HG03432 (cell line): ENCODE measurements at regions not wholly inside any gene's neighbourhood (a gene's known extent, or its start where the extent isn't known, plus 50 kb on each side); places are given as distances from the start of the nearest gene placed in this dataset.

ENCODE experiments used
- ATAC-seq: cut with Tn5 transposase; IDR thresholded peaks from one replicate; pipeline ENCODE4 v1.9.1; 2021; ENCODE audit warnings: mild to moderate bottlenecking, moderate library complexity; ENCODE audit not compliant: unreplicated experiment

DNA sequence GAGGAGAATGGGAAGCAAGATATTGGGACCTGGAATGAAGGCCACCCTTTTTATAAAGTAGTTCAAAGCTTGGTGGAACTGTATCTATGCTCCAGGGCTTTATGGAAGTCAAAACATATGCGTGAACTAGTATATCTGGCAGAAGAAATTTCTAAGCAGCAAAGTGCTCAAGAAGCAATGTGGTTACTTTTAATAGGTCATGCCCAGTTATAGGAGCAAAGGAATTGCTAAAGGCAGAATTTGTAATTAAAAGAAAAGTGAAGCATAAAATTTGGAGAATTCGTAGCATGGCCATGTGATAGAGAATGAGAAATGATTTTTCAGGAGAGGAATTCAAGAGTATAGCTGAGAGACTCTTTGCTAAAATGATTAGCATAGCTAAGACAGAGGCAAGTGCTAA is 1110.4 kb downstream of the XPNPEP1 start:
- no peak for ATAC-seq

DNA sequence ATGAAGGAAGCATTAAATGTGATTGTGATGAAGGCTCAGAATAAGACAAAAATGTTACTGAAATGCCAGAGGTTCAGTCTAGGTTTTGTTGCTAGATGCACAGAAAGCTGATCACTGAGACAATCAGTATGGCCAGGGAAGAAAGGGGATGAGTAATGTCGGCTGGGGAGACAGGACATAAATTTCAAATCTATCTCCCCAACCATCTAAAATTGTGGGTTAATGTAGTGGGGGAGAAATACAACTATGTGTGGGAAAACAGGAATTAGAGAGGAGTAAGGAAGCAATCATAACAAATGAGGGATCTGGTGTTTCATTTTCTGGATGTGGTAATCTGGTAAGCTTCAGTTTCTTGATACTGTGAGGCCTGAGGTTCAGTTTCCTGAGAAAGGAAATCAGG is 1111.0 kb downstream of the XPNPEP1 start:
- no peak for ATAC-seq

DNA sequence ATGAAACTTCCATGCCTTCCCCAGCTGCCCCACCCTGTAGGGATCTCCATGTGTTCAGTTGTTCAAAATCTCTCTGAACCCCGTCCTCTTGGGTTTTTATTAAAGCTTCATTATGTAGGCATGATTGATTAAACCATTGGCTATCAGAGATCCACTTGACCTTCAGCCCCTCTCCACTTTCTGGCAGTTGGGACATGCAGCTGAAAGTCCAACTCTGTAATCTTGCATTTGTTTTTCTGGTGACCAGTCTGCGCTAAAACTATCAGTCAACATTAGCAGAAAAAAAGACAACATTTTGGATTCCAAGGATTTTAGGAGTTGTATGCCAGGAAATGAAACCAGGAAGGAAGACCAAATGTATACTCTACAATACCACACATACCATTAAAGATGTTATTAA is 1115.1 kb downstream of the XPNPEP1 start:
- no peak for ATAC-seq

DNA sequence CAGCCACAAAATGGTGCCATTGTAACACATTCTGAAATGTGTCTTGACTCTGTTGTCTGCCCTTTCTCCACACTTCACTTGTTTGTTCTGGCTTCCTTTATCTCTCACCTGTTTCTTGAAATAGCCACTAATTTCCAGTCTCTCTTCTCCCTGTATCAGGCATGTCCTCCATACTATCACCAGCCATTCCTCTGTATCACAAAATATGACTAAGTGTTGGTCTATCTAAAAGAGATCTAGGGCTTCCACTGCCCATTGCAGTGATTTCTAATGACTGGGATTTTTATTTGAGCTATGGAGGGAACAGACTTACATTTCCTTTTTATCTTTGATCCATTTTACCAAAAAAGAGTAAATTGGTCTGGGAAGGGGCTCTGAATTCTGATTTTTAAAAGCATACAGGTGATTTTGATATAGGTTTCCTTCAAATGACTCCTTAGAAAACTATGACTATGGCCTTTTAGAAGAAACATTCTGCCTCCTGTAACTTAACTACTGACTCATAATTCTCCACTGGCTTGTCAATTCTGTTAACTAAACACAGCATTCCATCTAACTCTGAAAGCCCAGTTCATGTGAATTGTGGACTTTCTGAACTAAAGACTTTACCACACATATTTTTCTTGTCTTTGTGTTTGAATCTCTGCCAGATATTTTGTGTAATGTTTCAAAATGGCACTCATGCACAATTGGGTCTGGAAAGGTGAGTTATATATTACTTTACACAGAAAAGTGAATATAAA is 1121.4 kb downstream of the XPNPEP1 start:
- no peak for ATAC-seq

DNA sequence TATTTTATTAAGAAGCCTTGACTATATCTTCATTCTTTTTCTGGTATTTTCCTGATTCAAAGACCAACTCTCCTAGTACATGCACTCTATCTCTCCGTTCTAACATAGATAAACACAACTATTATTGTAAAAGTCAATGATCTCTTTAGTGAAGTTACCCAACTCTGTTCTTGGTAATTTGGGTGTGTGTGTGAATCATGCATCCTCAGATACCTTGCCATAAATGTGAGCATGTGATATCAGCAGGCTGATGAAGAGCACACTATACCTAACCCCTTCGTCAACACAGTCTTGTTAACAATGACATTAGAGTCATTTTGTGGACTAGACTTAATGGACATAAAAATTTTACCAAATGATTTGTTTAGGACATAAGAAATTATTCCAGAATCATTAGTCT is 1122.1 kb downstream of the XPNPEP1 start:
- ATAC-seq, result no peak

DNA sequence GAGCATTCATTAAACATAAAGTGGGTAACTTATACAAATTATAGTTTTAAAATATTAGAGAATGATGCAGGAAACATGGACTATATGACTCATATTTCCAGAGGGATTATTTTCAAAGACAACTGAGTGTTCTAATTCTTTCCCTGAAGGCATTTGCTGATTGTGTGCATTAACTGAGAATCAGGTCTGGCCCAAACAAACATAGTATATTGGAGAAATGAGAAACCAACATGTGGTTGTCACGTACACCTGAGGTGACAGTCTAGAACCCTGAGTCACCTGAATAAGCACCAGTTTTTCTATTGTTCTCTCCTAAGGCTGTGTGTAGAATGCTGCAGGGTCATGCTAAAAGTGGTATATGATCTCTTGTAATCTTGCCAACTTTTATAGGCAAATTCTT is 1125.7 kb downstream of the XPNPEP1 start:
- ATAC-seq, result no peak

DNA sequence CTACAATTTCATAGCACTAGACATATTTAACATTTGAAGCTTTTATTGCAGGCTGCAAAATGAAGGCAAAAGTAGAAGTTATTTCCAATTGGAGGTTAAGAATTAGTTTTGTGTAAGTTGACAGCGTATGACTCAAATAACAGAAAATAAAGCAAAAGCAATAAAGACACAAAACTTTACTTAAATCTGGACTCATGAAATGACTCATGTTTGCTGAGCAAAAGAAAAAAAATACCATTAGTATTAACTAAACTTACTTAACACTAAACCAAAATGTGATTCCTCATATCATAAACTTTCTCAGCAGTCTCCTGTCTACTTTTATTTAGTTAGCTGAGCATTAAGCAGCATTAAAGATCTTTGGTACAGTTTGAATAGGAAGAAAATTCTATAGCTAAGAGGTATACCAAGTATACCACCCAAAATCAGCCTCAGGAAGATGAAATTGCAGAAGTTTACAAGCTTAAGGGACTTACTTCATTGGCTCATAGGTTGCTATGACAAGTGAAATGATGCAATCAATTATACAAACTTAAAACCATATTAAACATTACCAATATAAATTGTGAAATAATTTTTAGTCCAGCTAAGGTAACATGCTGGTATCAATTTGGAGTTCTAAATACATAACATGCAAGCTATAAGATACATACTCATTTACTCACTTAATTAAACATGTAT is 1131.4 kb downstream of the XPNPEP1 start:
- no peak for ATAC-seq

DNA sequence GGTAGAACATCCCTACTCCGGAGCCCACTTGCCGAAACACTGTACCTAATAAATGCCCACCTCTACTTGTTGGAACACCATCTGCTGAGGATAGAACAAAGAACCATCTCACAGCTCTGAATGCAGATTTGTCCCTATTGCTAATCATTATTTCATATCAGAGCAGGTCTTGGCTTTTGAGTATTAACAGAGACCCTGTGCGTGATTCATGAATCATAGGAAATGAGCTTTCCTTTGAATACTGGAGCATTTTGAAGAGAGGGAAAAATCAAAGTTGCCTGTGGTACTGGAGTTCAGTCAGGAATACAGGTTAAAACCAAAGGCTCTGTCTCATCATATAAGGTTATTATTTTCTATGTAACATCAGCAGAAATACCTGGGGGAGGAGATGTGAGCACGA is 1132.3 kb downstream of the XPNPEP1 start:
- ATAC-seq, result no peak

DNA sequence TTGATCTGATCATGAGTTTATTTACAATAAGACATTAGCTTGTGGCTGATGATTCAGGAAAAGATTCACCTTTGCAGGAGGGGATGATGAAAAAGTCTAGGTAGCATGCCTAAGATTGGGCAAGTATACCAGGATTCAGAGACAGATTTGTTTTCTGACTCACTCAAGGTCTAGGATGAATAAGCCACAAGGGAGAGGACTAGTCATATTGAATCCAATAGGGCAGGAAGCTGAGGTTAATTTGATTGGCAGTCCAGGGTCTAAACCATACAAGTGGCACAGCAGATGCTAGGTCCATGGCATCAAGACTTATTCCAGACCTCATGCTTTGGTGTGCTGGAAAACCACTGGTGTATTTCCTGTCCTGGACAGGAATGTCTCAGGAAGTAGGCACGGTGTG is 1133.4 kb downstream of the XPNPEP1 start:
- peak; percentile 87 for ATAC-seq

DNA sequence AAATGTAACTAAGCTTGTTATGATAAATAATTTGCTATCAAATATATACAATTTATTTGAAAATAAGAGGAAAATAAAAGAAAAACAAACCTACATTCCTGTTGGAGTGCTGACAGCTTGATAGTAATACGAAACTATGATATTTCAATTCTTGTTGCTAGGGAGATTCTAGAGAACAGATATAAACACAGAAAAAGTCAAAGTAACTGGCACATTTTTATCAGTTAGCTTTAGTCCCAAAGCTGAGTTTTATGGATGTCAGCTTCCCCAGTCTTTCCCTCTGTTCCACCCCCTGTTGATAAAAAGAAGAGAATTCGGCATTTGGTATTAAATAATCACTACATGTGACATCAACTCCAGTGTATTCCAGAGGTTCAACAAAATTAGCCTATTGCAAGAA is 1134.0 kb downstream of the XPNPEP1 start:
- ATAC-seq, result no peak

DNA sequence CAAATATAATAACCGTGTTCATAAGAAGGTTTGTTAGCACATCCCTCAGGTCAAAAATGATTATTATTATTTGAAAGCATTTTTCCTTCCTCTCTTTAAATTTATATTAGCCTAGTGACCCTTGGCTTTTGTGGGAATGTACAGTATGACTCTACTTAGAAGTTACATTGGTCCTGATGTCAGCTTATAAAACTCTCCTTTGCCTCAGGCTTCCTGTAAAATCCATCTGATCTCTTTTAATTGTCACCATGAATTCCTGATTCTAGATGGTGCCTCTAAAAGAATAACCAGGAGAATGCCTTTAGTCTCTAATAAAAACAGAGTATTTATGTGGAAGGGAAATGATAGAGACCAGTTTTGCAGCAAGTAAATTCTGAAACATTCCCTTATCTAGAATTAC is 1134.4 kb downstream of the XPNPEP1 start:
- ATAC-seq, result no peak

DNA sequence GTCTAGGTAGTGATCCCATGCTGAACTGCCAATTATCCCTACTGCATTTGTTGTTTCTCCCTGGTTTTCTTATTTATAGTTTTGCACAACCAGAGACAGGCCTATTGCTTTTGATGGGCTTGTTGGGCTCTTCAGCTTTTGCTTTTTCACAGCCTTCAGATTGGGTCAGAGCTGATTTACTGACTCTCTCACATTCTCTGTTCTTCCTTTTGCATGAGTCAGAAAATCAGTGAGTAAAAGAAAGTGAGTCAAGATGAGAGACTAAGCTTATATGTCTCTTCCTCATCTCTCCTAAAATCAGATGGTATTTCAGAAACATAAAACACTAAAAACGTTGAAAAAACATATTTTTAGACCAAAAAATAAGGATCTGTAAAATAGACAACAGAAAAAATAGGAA is 1135.4 kb downstream of the XPNPEP1 start:
- no peak for ATAC-seq

DNA sequence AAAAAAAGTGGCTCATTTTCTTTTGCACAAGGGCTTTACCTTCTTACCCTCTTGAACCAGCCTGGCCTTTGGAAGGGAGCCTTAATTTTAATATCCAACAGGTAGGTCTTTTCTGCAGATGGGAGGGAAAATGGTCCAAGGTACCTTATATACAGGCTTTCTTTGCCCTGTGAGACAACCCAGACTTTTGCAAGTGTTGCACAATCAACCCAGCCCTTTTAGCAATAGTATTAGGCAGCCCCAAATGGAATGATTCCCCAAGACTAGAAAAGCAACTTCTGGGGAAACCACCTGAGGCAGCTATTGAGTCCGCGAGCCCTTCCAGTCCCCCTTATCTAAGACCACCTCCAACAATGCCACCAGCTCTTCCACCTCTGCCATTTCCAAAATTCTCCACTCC is 1138.3 kb downstream of the XPNPEP1 start:
- ATAC-seq, result no peak

DNA sequence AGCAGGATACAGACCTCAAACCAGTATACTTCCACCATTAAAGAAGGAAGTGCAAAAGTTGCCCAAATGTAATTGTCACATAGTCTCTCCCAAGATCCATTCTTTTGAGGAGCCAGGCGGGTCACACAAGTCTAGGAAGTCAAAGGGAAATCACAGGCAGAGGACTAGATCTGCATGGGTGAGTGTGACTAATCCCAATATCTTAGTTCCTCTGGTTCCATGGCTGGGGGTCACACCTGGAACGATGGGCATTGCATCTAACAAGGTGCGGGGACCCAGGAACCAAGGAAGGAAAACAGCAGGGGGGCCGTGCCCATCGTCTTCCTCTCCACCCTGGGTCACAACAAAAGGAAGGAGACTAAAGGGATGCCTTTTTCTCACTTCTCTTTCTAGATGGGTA is 1138.8 kb downstream of the XPNPEP1 start:
- no peak for ATAC-seq

DNA sequence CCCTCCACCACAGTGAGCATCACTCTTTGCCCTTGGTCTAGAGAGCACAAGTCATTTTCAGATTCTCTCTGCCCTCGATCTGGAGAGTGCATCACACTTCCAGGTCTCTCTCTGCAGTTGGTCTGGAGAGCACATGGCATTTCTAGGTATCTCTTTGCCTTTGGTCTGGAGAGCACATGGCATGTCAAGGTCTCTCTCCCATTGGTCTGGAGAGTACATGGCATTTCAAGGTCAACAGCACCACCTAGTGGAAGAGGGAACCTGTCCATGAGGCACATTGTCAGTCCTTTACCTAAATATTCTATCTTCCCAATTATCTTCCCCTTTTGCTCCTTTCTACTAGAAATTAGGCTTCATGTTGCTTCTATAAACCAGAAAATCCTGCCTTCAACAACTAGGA is 1139.4 kb downstream of the XPNPEP1 start:
- ATAC-seq, result peak; percentile 75

DNA sequence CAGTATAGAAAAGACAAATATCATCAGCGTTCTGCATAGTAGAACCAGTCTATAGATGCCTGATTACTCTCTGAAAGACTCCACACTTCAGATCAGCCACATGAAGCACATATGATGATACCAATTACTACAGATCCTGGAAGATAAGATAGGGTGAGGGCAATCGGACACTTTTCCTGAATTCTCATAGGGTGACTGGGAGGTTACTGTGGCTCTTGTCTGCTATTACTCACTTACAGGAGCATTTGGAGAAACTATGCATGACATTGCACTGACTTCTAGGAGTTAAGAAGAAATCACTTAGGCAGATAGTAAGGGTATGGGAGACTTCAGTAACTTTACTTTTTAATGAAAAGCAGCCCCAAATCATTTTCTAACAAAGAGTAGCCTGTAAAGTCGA is 1140.9 kb downstream of the XPNPEP1 start:
- no peak for ATAC-seq

DNA sequence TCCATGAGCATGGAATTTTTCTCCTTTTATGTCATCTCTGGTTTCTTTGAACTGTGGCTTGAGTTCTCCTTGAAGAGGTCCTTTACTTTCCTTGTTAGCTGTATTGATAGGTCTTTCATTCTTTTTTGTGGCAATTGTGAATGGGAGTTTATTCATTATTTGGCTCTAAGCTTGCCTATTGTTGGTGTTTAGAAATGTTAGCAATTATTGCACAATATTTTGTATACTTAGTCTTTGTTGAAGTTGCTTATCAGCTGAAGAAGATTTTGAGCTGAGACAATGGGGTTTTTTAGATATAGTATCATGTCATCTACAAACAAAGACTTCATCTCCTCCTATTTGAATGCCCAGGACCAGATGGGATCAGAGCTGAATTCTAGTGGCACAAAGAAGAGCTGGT is 1143.8 kb downstream of the XPNPEP1 start:
- ATAC-seq, result no peak

DNA sequence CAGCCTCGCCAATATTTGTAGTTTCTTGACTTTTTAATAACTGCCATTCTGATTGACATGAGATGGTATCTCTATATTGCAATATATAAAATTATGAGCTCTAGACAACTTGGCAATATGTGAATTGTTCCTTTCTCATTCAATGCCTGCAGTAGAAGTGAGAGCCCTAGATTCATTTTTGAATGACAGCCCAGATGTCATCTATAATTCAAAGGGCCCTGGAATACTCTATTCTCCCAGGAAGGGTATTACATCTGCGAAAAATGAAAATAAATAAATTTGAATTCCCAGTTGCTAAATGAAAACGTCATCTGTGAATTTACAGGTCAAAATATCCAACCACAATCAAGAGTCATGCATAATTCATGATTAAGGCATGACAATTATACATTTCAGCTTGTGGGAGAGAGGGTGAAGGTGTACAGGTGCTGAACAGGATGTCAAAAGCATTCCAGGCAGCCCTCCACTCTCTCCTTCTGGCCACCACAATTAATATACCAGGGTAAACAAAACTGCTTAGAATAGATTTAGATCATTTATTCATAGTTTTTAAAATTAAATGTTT is 1147.3 kb downstream of the XPNPEP1 start:
- no peak for ATAC-seq

DNA sequence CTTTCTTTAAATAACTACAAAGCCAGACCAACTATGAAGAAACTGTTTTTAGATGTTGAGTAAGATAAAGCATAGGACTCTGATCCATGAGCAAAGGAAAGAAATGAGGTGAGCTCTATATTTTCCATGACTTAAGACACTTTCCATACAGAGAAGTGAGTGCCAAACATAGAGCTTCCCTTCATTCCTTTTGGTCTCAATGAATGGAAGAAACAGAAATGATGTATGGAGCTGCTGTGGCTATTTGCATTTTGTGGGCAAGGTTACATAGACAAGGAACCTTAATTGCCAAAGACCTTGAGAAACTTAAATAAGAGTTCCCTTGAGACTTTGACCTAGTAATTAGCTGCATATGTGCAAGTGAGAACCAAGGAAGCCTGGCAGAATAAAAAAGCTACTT is 1152.2 kb downstream of the XPNPEP1 start:
- no peak for ATAC-seq

DNA sequence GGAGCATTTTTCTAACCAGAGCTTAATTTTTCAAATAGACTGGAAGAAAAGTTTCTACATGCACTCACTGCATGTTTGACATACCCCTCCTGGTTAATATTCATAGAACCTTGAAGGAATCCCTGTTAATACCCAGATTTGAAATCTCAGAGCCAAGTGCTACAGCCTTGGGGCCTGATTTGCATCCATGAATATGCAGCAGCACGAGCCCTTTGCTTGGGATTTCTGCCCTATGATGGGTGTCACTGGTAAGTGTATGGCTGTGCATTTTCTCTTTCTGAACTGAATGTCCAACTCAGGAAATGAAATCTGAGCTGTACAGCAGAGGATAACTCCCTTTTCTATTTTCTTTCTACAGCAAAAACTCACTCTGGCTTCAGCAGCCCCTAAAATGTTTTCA is 1157.5 kb downstream of the XPNPEP1 start:
- no peak for ATAC-seq

DNA sequence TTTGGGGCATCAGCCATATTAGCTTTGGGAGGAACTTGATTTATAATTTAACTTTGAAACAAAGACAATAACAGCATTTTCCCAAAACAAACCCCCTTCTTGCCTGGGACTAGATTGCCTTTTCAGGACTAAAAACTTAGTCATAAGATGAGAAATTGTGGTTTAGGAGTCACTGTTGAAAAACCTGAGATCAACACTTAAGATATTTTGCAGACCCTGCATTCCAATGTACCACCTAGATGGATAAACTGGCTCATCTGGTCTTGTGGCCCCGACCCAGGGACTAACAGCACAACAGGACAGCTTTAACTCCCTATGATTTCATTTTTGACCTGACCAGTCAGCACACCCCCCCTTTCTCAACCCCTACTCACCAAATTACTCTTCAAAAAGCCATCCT is 1165.4 kb downstream of the XPNPEP1 start:
- ATAC-seq, result no peak

DNA sequence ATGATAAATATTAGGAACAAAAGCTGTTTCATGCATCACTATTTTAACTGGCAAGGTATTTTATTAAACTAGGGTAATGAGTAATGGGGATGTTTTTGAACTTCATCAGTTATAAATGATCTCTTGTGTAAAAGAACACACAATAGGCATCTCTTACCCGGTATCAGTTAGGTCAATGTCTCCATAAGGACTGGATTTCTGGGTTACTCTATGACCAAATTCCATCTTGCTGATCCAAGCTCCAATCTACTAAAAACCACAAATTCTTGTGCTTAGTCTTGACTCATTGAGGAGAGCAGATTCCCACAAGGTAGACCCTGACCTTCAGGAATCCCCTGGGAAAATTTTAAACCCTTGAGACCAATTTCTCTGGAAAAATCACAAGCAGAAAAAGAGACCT is 1167.7 kb downstream of the XPNPEP1 start:
- no peak for ATAC-seq
